ENCODE measurements at regions not wholly inside any gene's neighbourhood (a gene's known extent, or its start where the extent isn't known, plus 50 kb on each side); places are given as distances from the start of the nearest gene placed in this dataset.

- DNase-seq (ENCODE audit: low spot score): no peak
Observed at GRCh38 chr4:139611391-139611790, 54.2 kb upstream of the MGST2 start.

GRCh38 chr4:139609647-139610046 is 53.6 kb upstream of the SETD7 start:
- no peak for DNase-seq (ENCODE audit: low spot score)

- DNase-seq (ENCODE audit: low spot score): no peak
Observed at GRCh38 chr4:139607502-139608060, 51.6 kb upstream of the SETD7 start.

- DNase-seq (ENCODE audit: low spot score): peak; percentile 45
Observed at GRCh38 chr4:139606579-139607501, 50.8 kb upstream of the SETD7 start.

GRCh38 chr4:139606103-139606502 is 50.1 kb upstream of the SETD7 start:
- DNase-seq (ENCODE audit: low spot score): no peak
